Common myeloid progenitor, CD34-positive (primary cell): ENCODE measurements at regions not wholly inside any gene's neighbourhood (a gene's known extent, or its start where the extent isn't known, plus 50 kb on each side); places are given as distances from the start of the nearest gene placed in this dataset.
"Not testable (repeated sequence)": the region's sequence is repeated elsewhere in the genome, so short reads cannot be mapped to it uniquely, and the experiment has no call there.

Experiments
- CTCF ChIA-PET: fragments of 350-600 bp; sonication (Branson Sonifier 250); formaldehyde crosslinking; loops from one replicate; lab custom pipeline; 2021; ENCODE audit warnings: antibody characterized with exemption; lab: Charles Lee
- POLR2A ChIA-PET: fragments of 350-600 bp; sonication (Branson Sonifier 250); formaldehyde crosslinking; loops from one replicate; lab custom pipeline; 2021; ENCODE audit warnings: antibody characterized with exemption; lab: Charles Lee
- DNase-seq, 3 donors: peaks; one replicate each; pipeline versions ENCODE4 v3.0.0 to v3.0.0-alpha.2; 2013
- H3K27ac ChIP-seq, 2 experiments: 1 replicate in 1 of 2; 2 replicates in 1 of 2; pipeline ENCODE4 v1.7.0; 2013; ENCODE audit warnings: inconsistent platforms in 2 of 2, low read length in 2 of 2, mild to moderate bottlenecking in 2 of 2, low read depth in 1 of 2, moderate library complexity in 1 of 2; ENCODE audit not compliant: severe bottlenecking in 2 of 2, insufficient read depth in 1 of 2, poor library complexity in 1 of 2
- H3K27me3 ChIP-seq, 5 experiments: replicated peaks in 2 of 5; 1 replicate in 3 of 5; 2 replicates in 2 of 5; pipeline versions ENCODE4 v1.6.1 to v1.7.0; 2013; ENCODE audit warnings: low read length in 4 of 5, mild to moderate bottlenecking in 2 of 5, moderate library complexity in 2 of 5, inconsistent platforms in 1 of 5; ENCODE audit not compliant: insufficient read depth in 5 of 5, control insufficient read depth in 4 of 5
- H3K36me3 ChIP-seq, 4 experiments: 1 replicate in 2 of 4; 2 replicates in 2 of 4; pipeline versions ENCODE4 v1.6.1 to v1.7.0; 2013; ENCODE audit warnings: low read length in 3 of 4, control low read depth in 1 of 4, mild to moderate bottlenecking in 1 of 4; ENCODE audit not compliant: control insufficient read depth in 4 of 4, insufficient read depth in 4 of 4
- H3K4me1 ChIP-seq, 4 experiments: 1 replicate in 3 of 4; 2 replicates in 1 of 4; pipeline versions ENCODE4 v1.6.1 to v1.7.1; 2013; ENCODE audit warnings: low read length in 3 of 4, mild to moderate bottlenecking in 3 of 4, control low read depth in 1 of 4, inconsistent platforms in 1 of 4, moderate library complexity in 1 of 4; ENCODE audit not compliant: control insufficient read depth in 4 of 4, insufficient read depth in 4 of 4; ENCODE audit errors: control extremely low read depth in 1 of 4
- H3K4me3 ChIP-seq, 7 experiments: 1 replicate in 4 of 7; 2 replicates in 3 of 7; pipeline versions ENCODE4 v1.5.1 to v1.7.0; 2013; ENCODE audit warnings: mild to moderate bottlenecking in 7 of 7, low read length in 6 of 7, moderate library complexity in 6 of 7, inconsistent platforms in 2 of 7, low read depth in 2 of 7, control low read depth in 1 of 7; ENCODE audit not compliant: insufficient read depth in 4 of 7, control insufficient read depth in 1 of 7; ENCODE audit errors: extremely low read depth in 1 of 7
- H3K9me3 ChIP-seq, 5 experiments: 1 replicate in 4 of 5; 2 replicates in 1 of 5; pipeline versions ENCODE4 v1.6.1 to v1.7.1; 2013; ENCODE audit warnings: low read length in 4 of 5, mild to moderate bottlenecking in 2 of 5, inconsistent platforms in 1 of 5, low read depth in 1 of 5, moderate library complexity in 1 of 5; ENCODE audit not compliant: control insufficient read depth in 4 of 5, insufficient read depth in 2 of 5; ENCODE audit errors: control extremely low read depth in 1 of 5
- whole genome bisulfite sequencing: methylation state at CpG from one replicate; pipeline ENCODE4 v1.1.5; 2013; ENCODE audit not compliant: insufficient coverage; 5-methylcytosine and 5-hydroxymethylcytosine counted together

- no peak for DNase-seq
- WGBS, result 96% methylated on average over 5 of the region's 5 CpGs
- POLR2A ChIA-PET, result no interaction called here
- H3K4me3 ChIP-seq, result no peak overlapping the region
- no peaks in the 10 kb centered on the region for H3K36me3 ChIP-seq
- CTCF ChIA-PET, result no interaction called here
- H3K27me3 ChIP-seq, result no peaks in the 10 kb centered on the region
- H3K4me1 ChIP-seq, result no peaks in the 10 kb centered on the region
- H3K9me3 ChIP-seq, result no peaks in the 10 kb centered on the region
- no peak overlapping the region for H3K27ac ChIP-seq
These were observed 71.0 kb upstream of the CACHD1 start for GRCh38 chr1:64398936-64399335.

- H3K27me3 ChIP-seq, result no peaks in the 10 kb centered on the region
- no peaks in the 10 kb centered on the region for H3K9me3 ChIP-seq
- 100% methylated on average over 1 of the region's 1 CpG for WGBS
- DNase-seq, result no peak
- H3K4me1 ChIP-seq, result no peaks in the 10 kb centered on the region
- POLR2A ChIA-PET, result no interaction called here
- H3K27ac ChIP-seq, result no peak overlapping the region
- CTCF ChIA-PET, result no interaction called here
- H3K36me3 ChIP-seq, result no peaks in the 10 kb centered on the region
- H3K4me3 ChIP-seq, result no peak overlapping the region
These were observed 68.6 kb upstream of the CACHD1 start for GRCh38 chr1:64401285-64401684.

- H3K27me3 ChIP-seq, result no peaks in the 10 kb centered on the region
- no CpG with 5 or more reads among the region's 3 CpGs for WGBS
- no peak overlapping the region for H3K4me3 ChIP-seq
- H3K4me1 ChIP-seq, result no peaks in the 10 kb centered on the region
- DNase-seq, result no peak
- POLR2A ChIA-PET, result no interaction called here
- no peak overlapping the region for H3K27ac ChIP-seq
- no peaks in the 10 kb centered on the region for H3K36me3 ChIP-seq
- no peaks in the 10 kb centered on the region for H3K9me3 ChIP-seq
- CTCF ChIA-PET, result no interaction called here
These were observed 66.6 kb upstream of the CACHD1 start for GRCh38 chr1:64403331-64403730.

- ChIA-PET CTCF (no interaction called here), POLR2A (no interaction called here)
- 75% methylated on average over 1 of the region's 1 CpG for WGBS
- Histone ChIP-seq H3K27ac (no peak overlapping the region), H3K9me3 (no peaks in the 10 kb centered on the region), H3K27me3 (no peaks in the 10 kb centered on the region), H3K4me1 (no peaks in the 10 kb centered on the region), H3K36me3 (no peaks in the 10 kb centered on the region), H3K4me3 (no peak overlapping the region)
- no peak for DNase-seq
These were observed 65.7 kb upstream of the CACHD1 start for GRCh38 chr1:64404202-64404601.

- WGBS, result 100% methylated on average over 1 of the region's 1 CpG
These were observed 64.1 kb upstream of the CACHD1 start for GRCh38 chr1:64405833-64406232.

GRCh38 chr1:64410217-64410616, 59.7 kb upstream of the CACHD1 start:
- Histone ChIP-seq H3K36me3 (no peaks in the 10 kb centered on the region), H3K9me3 (peaks cover 0 to 6% (median 0%) of the 10 kb centered on the region in 5 experiments), H3K27ac (no peak overlapping the region), H3K4me1 (no peaks in the 10 kb centered on the region), H3K4me3 (no peak overlapping the region), H3K27me3 (no peaks in the 10 kb centered on the region)
- no peak for DNase-seq
- ChIA-PET CTCF (no interaction called here), POLR2A (no interaction called here)
- WGBS, result no CpG with 5 or more reads among the region's 1 CpG

More at GRCh38 chr1:64405833-64406232, 64.1 kb upstream of the CACHD1 start:
- ChIA-PET CTCF (no interaction called here), POLR2A (no interaction called here)
- DNase-seq, result no peak
- Histone ChIP-seq H3K4me3 (no peak overlapping the region), H3K9me3 (no peaks in the 10 kb centered on the region), H3K4me1 (no peaks in the 10 kb centered on the region), H3K36me3 (no peaks in the 10 kb centered on the region), H3K27ac (no peak overlapping the region), H3K27me3 (no peaks in the 10 kb centered on the region)

- POLR2A ChIA-PET, result not testable (repeated sequence)
These were observed 54.9 kb upstream of the CACHD1 start for GRCh38 chr1:64414855-64415546.

More at GRCh38 chr1:64414855-64415546, 54.9 kb upstream of the CACHD1 start:
- H3K27ac ChIP-seq, CTCF ChIA-PET, H3K27me3 ChIP-seq, H3K4me1 ChIP-seq, H3K4me3 ChIP-seq, H3K36me3 ChIP-seq, DNase-seq, H3K9me3 ChIP-seq: not testable (repeated sequence)
- 95% methylated on average over 7 of the region's 56 CpGs for WGBS
